ENCODE measurements at regions not wholly inside any gene's neighbourhood (a gene's known extent, or its start where the extent isn't known, plus 50 kb on each side); places are given as distances from the start of the nearest gene placed in this dataset.

- no peak overlapping the region for H3K27ac ChIP-seq (ENCODE audit: low read depth, low read length)
- H4K20me1 ChIP-seq (ENCODE audit: low read depth, low read length): no peaks in the 10 kb centered on the region
- no peaks in the 10 kb centered on the region for H3K36me3 ChIP-seq (ENCODE audit: low read length)
- no peak overlapping the region for H3K9ac ChIP-seq (ENCODE audit: low read length)
- no peaks in the 10 kb centered on the region for H3K79me2 ChIP-seq (ENCODE audit: insufficient read depth, low read length)
- peak overlapping the region; percentile 7 for H2AFZ ChIP-seq (ENCODE audit: low read depth, low read length, severe bottlenecking)
- no peaks in the 10 kb centered on the region; the same call in 1 of the 2 replicates for H3K9me3 ChIP-seq (ENCODE audit: insufficient read depth, low read length)
- H3K9me2 ChIP-seq (replicated peaks; ENCODE audit: insufficient read depth, low read length): no peaks in the 10 kb centered on the region
- H3F3A ChIP-seq (ENCODE audit: insufficient read depth): no peaks in the 10 kb centered on the region
- H3K4me2 ChIP-seq (ENCODE audit: low read depth, low read length, poor library complexity, severe bottlenecking): no peak overlapping the region
- H3K4me3 ChIP-seq (ENCODE audit: insufficient read depth, low read length, poor library complexity, severe bottlenecking): no peak overlapping the region
- no peaks in the 10 kb centered on the region for H3K27me3 ChIP-seq (ENCODE audit: low read length)
- TF ChIP-seq CTCF (IDR thresholded peaks at IDR 0.05; ENCODE audit: insufficient read depth, low read length, poor library complexity, severe bottlenecking) (no peak), EZH2phosphoT487 (conservative IDR thresholded peaks at IDR 0.05; ENCODE audit: low read length) (no peak)
These were observed 1216.2 kb upstream of the CITED2 start for GRCh38 chr6:140590641-140591040.

DNA sequence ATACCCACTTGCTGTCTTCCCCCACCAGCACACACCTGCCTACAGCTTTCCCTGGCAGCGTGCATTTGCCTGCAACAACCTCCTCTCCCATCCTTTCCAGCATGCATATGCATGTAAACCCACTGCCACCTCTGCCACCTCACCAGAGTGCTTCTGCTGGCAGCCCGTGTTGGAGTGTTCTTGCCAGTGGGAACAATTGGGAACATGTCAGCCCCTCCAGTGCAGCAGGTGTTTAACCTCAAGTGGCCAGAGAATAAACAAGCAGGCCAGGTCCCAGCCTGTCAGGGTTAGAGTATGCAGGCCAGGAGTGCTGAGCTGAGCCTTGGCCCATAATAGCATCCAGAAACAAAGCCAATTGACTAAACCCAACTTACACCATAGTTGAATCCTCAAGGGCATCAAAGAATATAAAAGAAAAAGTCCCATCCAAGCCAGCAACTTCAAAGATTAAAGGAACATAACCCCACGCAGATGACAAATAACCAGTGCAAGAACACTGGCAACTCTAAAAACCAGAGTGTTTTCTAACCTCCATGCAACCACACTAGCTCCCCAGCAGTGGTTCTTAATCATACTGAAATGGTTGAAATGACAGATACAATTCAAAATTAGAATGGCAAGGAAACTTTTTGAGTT lies 1212.1 kb upstream of the CITED2 start:
- Histone ChIP-seq H3K36me3 (ENCODE audit: low read length) (no peaks in the 10 kb centered on the region), H3K27ac (ENCODE audit: low read depth, low read length) (no peak overlapping the region), H3K9me2 (replicated peaks; ENCODE audit: insufficient read depth, low read length) (no peaks in the 10 kb centered on the region), H3K9ac (ENCODE audit: low read length) (no peak overlapping the region), H3K27me3 (ENCODE audit: low read length) (no peaks in the 10 kb centered on the region), H3K4me3 (ENCODE audit: insufficient read depth, low read length, poor library complexity, severe bottlenecking) (no peak overlapping the region), H3K4me2 (ENCODE audit: low read depth, low read length, poor library complexity, severe bottlenecking) (no peak overlapping the region), H3F3A (ENCODE audit: insufficient read depth) (no peaks in the 10 kb centered on the region), H2AFZ (ENCODE audit: low read depth, low read length, severe bottlenecking) (no peak overlapping the region), H3K79me2 (ENCODE audit: insufficient read depth, low read length) (no peaks in the 10 kb centered on the region), H4K20me1 (ENCODE audit: low read depth, low read length) (no peaks in the 10 kb centered on the region), H3K9me3 (ENCODE audit: insufficient read depth, low read length) (no peaks in the 10 kb centered on the region)
- TF ChIP-seq EZH2phosphoT487 (conservative IDR thresholded peaks at IDR 0.05; ENCODE audit: low read length) (no peak), CTCF (IDR thresholded peaks at IDR 0.05; ENCODE audit: insufficient read depth, low read length, poor library complexity, severe bottlenecking) (no peak)

GRCh38 chr6:140581601-140582000 lies 1207.2 kb upstream of the CITED2 start:
- H3K79me2 ChIP-seq (ENCODE audit: insufficient read depth, low read length): no peaks in the 10 kb centered on the region
- no peaks in the 10 kb centered on the region for H4K20me1 ChIP-seq (ENCODE audit: low read depth, low read length)
- no peak overlapping the region for H3K4me2 ChIP-seq (ENCODE audit: low read depth, low read length, poor library complexity, severe bottlenecking)
- no peaks in the 10 kb centered on the region for H3K36me3 ChIP-seq (ENCODE audit: low read length)
- no peaks in the 10 kb centered on the region for H3K9me2 ChIP-seq (replicated peaks; ENCODE audit: insufficient read depth, low read length)
- no peak overlapping the region for H3K27ac ChIP-seq (ENCODE audit: low read depth, low read length)
- no peaks in the 10 kb centered on the region for H3F3A ChIP-seq (ENCODE audit: insufficient read depth)
- no peak overlapping the region for H2AFZ ChIP-seq (ENCODE audit: low read depth, low read length, severe bottlenecking)
- no peaks in the 10 kb centered on the region for H3K27me3 ChIP-seq (ENCODE audit: low read length)
- H3K9me3 ChIP-seq (ENCODE audit: insufficient read depth, low read length): no peaks in the 10 kb centered on the region
- H3K4me3 ChIP-seq (ENCODE audit: insufficient read depth, low read length, poor library complexity, severe bottlenecking): no peak overlapping the region
- H3K9ac ChIP-seq (ENCODE audit: low read length): no peak overlapping the region
- TF ChIP-seq EZH2phosphoT487 (conservative IDR thresholded peaks at IDR 0.05; ENCODE audit: low read length): no peak
- no peak for TF ChIP-seq CTCF (IDR thresholded peaks at IDR 0.05; ENCODE audit: insufficient read depth, low read length, poor library complexity, severe bottlenecking)
